Neural cell (in vitro differentiated cells): ENCODE measurements at regions not wholly inside any gene's neighbourhood (a gene's known extent, or its start where the extent isn't known, plus 50 kb on each side); places are given as distances from the start of the nearest gene placed in this dataset.

Source experiments
- H2AFZ ChIP-seq: fragments of 200-600, 300-800 bp; sonication (generic), shearing (Covaris generic); 2 replicates; pipeline ENCODE4 v1.6.0; 2014; ENCODE audit warnings: low read depth, mild to moderate bottlenecking, antibody characterized with exemption, low read length, moderate library complexity
- H3F3A ChIP-seq: fragments of 200-600 bp; shearing (Covaris generic); 2 replicates; pipeline ENCODE4 v1.6.1; 2016; ENCODE audit warnings: mild to moderate bottlenecking, moderate library complexity, mixed read lengths, antibody characterized with exemption, low read length; ENCODE audit not compliant: insufficient read depth, poor library complexity, severe bottlenecking
- H3K27ac ChIP-seq: fragments of 200-600, 300-800 bp; sonication (generic), shearing (Covaris generic); 2 replicates; pipeline ENCODE4 v1.5.1; 2014; ENCODE audit warnings: mild to moderate bottlenecking, low read length, moderate library complexity
- H3K27me3 ChIP-seq: fragments of 300-800, 200-600 bp; sonication (generic), shearing (Covaris generic); 2 replicates; pipeline ENCODE4 v1.6.0; 2014; ENCODE audit warnings: mild to moderate bottlenecking, low read depth, low read length, moderate library complexity; ENCODE audit not compliant: insufficient read depth
- H3K36me3 ChIP-seq: fragments of 300-800, 200-600 bp; sonication (generic), shearing (Covaris generic); 2 replicates; pipeline ENCODE4 v1.5.1; 2014; ENCODE audit warnings: mild to moderate bottlenecking, antibody characterized with exemption, low read length, moderate library complexity; ENCODE audit not compliant: insufficient read depth
- H3K4me2 ChIP-seq: fragments of 300-800, 200-600 bp; sonication (generic), shearing (Covaris generic); 2 replicates; pipeline ENCODE4 v1.6.0; 2014; ENCODE audit warnings: mild to moderate bottlenecking, low read length
- H3K4me3 ChIP-seq: fragments of 300-800, 200-600 bp; sonication (generic), shearing (Covaris generic); 2 replicates; pipeline ENCODE4 v1.5.1; 2014; ENCODE audit warnings: mild to moderate bottlenecking, low read length, moderate library complexity
- H3K79me2 ChIP-seq: fragments of 200-600 bp; shearing (Covaris generic); replicated peaks from 2 replicates; pipeline ENCODE4 v1.6.0; 2014; ENCODE audit warnings: mild to moderate bottlenecking, low read length, moderate library complexity; ENCODE audit not compliant: insufficient read depth
- H3K9ac ChIP-seq: fragments of 300-800, 200-600 bp; sonication (generic), shearing (Covaris generic); 2 replicates; pipeline ENCODE4 v1.6.1; 2016; ENCODE audit warnings: mild to moderate bottlenecking, low read length, mixed read lengths
- H3K9me2 ChIP-seq: fragments of 200-600 bp; shearing (Covaris generic); 2 replicates; pipeline ENCODE4 v1.6.1; 2016; ENCODE audit warnings: mild to moderate bottlenecking, low read length, mixed read lengths; ENCODE audit not compliant: insufficient read depth
- H3K9me3 ChIP-seq: fragments of 200-600, 300-800 bp; sonication (generic), shearing (Covaris generic); 2 replicates; pipeline ENCODE4 v1.6.1; 2016; ENCODE audit warnings: mild to moderate bottlenecking, mixed run types, low read length, moderate library complexity, mixed read lengths
- H4K20me1 ChIP-seq: fragments of 200-600 bp; shearing (Covaris generic); 2 replicates; pipeline ENCODE4 v1.6.1; 2016; ENCODE audit warnings: mild to moderate bottlenecking, mixed run types; ENCODE audit not compliant: insufficient read depth
- CTCF ChIP-seq: fragments of 450-650 bp; IDR thresholded peaks from 2 replicates; pipeline ENCODE4 v1.5.1; 2014; ENCODE audit warnings: antibody characterized with exemption, mild to moderate bottlenecking, moderate library complexity; ENCODE audit not compliant: poor library complexity, severe bottlenecking
- EP300 ChIP-seq: fragments of 450-650 bp; conservative IDR thresholded peaks from 2 replicates; pipeline ENCODE4 v1.6.1; 2014; ENCODE audit warnings: antibody characterized with exemption, mild to moderate bottlenecking, moderate library complexity; ENCODE audit not compliant: poor library complexity, severe bottlenecking
- EZH2 ChIP-seq: fragments of 200-600, 300-800 bp; shearing (Covaris generic), sonication (generic); IDR thresholded peaks from 2 replicates; pipeline ENCODE4 v1.6.1; 2014; ENCODE audit warnings: antibody characterized with exemption, low read length, borderline replicate concordance, mild to moderate bottlenecking; ENCODE audit not compliant: insufficient read depth, poor library complexity, severe bottlenecking
- MXI1 ChIP-seq: fragments of 450-650 bp; conservative IDR thresholded peaks from 2 replicates; pipeline ENCODE4 v1.6.1; 2014; ENCODE audit warnings: antibody characterized with exemption, mild to moderate bottlenecking; ENCODE audit not compliant: poor library complexity, severe bottlenecking
- POLR2AphosphoS5 ChIP-seq: IDR thresholded peaks from 2 replicates; pipeline ENCODE4 v1.6.1; 2012
- RAD21 ChIP-seq: fragments of 450-650 bp; conservative IDR thresholded peaks from 2 replicates; pipeline ENCODE4 v1.6.1; 2014; ENCODE audit warnings: antibody characterized with exemption, mild to moderate bottlenecking, moderate library complexity
- REST ChIP-seq: IDR thresholded peaks from 2 replicates; pipeline ENCODE4 v1.6.1; 2012; ENCODE audit warnings: borderline replicate concordance
- SMC3 ChIP-seq: fragments of 450-650 bp; conservative IDR thresholded peaks from 2 replicates; pipeline ENCODE4 v1.6.1; 2014; ENCODE audit warnings: antibody characterized with exemption, mild to moderate bottlenecking, moderate library complexity; ENCODE audit not compliant: poor library complexity
- TAF1 ChIP-seq: IDR thresholded peaks from 2 replicates; pipeline ENCODE4 v1.6.1; 2012; ENCODE audit warnings: low read depth

- Histone ChIP-seq H2AFZ (no peak overlapping the region), H3K9me3 (no peaks in the 10 kb centered on the region), H3K79me2 (no peaks in the 10 kb centered on the region), H3K9me2 (no peaks in the 10 kb centered on the region), H3K4me3 (no peak overlapping the region), H3K9ac (no peak overlapping the region), H4K20me1 (no peaks in the 10 kb centered on the region), H3K27ac (no peak overlapping the region), H3K36me3 (no peaks in the 10 kb centered on the region), H3F3A (no peaks in the 10 kb centered on the region), H3K27me3 (no peaks in the 10 kb centered on the region), H3K4me2 (no peak overlapping the region)
- no peak for TF ChIP-seq CTCF
- no peak for TF ChIP-seq MXI1
- TF ChIP-seq SMC3: no peak
- no peak for TF ChIP-seq EP300
- TF ChIP-seq POLR2AphosphoS5: no peak
- TF ChIP-seq TAF1: no peak
- no peak for TF ChIP-seq EZH2
- TF ChIP-seq REST: no peak
- no peak for TF ChIP-seq RAD21
Observed at GRCh38 chr9:108441251-108441650, 414.5 kb downstream of the ACTL7B start.

GRCh38 chr9:108439947-108440346 is 415.8 kb downstream of the ACTL7B start:
- Histone ChIP-seq H3K9me2 (no peaks in the 10 kb centered on the region), H3K27me3 (no peaks in the 10 kb centered on the region), H3F3A (no peaks in the 10 kb centered on the region), H3K9me3 (no peaks in the 10 kb centered on the region), H3K36me3 (no peaks in the 10 kb centered on the region), H3K27ac (no peak overlapping the region), H3K9ac (no peak overlapping the region), H3K4me2 (no peak overlapping the region), H4K20me1 (no peaks in the 10 kb centered on the region), H2AFZ (no peak overlapping the region), H3K4me3 (no peak overlapping the region), H3K79me2 (no peaks in the 10 kb centered on the region)
- TF ChIP-seq MXI1 (no peak), CTCF (no peak), TAF1 (no peak), EP300 (no peak), POLR2AphosphoS5 (no peak), EZH2 (no peak), SMC3 (no peak), REST (no peak), RAD21 (no peak)
